Breast epithelium (tissue), 4 donors: ENCODE measurements at regions not wholly inside any gene's neighbourhood (a gene's known extent, or its start where the extent isn't known, plus 50 kb on each side); places are given as distances from the start of the nearest gene placed in this dataset.

Experiments
- DNase-seq, 2 donors: peaks; one replicate each; pipeline ENCODE4 v3.0.0-alpha.2; 2019; ENCODE audit warnings: low spot score in 2 of 2
- H3K27ac ChIP-seq, 2 donors: fragments of 200-600 bp; sonication (generic) in 1 of 2; one replicate each; pipeline ENCODE4 v1.5.1; 2016 to 2019; ENCODE audit warnings: mild to moderate bottlenecking in 1 of 2
- H3K27me3 ChIP-seq, 2 donors: fragments of 200-600 bp; sonication (generic) in 1 of 2; one replicate each; pipeline versions ENCODE4 v1.5.1 to v1.6.0; 2017 to 2019; ENCODE audit warnings: control low read depth in 1 of 2, mild to moderate bottlenecking in 1 of 2
- H3K36me3 ChIP-seq: fragments of 200-600 bp; one replicate; pipeline ENCODE4 v1.5.1; 2019
- H3K4me1 ChIP-seq, 2 donors: fragments of 200-600 bp; sonication (generic); one replicate each; pipeline ENCODE4 v1.5.1; 2016 to 2019; ENCODE audit warnings: control low read depth in 1 of 2
- H3K4me3 ChIP-seq, 3 donors: fragments of 200-600 bp; sonication (generic); 1 replicate in 2 of 3; 2 replicates in 1 of 3; pipeline ENCODE4 v1.5.1; 2016 to 2019; ENCODE audit warnings: mild to moderate bottlenecking in 3 of 3, moderate library complexity in 2 of 3
- H3K9me3 ChIP-seq, 2 donors: fragments of 200-600 bp; sonication (generic) in 1 of 2; one replicate each; pipeline ENCODE4 v1.5.1; 2016 to 2019; ENCODE audit warnings: control low read depth in 1 of 2
- POLR2A ChIP-seq: fragments of 450-650 bp; IDR thresholded peaks from one replicate; pipeline ENCODE4 v1.6.1; 2016; ENCODE audit warnings: antibody characterized with exemption, mild to moderate bottlenecking, moderate library complexity
- POLR2AphosphoS5 ChIP-seq, 3 donors: sonication (generic); formaldehyde crosslinking; IDR thresholded peaks; one replicate each; pipeline ENCODE4 v1.6.1; 2017; ENCODE audit warnings: antibody characterized with exemption in 3 of 3
- intact Hi-C: fragments of 100-400 bp; cut with DNase I; formaldehyde crosslinking; loops from one replicate; pipeline ENCODE4 v1.15.1; 2023; ENCODE audit warnings: low total_unique reads
- TF ChIP-seq, protein P1 (sequence below), 3 donors: fragments of 450-650 bp; IDR thresholded peaks; one replicate each; pipeline ENCODE4 v1.5.1; 2016 to 2017; ENCODE audit warnings: antibody characterized with exemption in 3 of 3, mild to moderate bottlenecking in 3 of 3, moderate library complexity in 3 of 3

DNA sequence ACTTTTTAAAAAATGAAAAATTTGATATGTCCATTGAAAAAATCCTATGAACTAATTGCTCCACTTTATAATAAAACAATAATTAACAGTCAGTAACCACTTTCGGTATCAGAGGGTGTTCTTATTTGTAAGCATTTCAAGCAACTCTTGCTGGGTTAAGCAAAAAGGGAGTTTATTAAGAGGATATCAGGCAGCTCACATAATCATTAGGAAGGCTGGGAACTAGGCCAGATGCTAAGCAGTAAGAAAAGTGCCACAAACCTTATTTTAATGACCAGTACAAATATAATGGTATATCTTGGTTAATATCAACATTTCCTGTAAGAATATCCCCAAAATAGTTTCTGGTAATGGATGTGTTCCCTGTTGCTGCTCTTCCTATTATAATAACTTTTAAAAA, 2618.3 kb upstream of the PCDH20 start:
- Histone ChIP-seq H3K9me3 (no peaks in the 10 kb centered on the region), H3K4me1 (no peaks in the 10 kb centered on the region), H3K36me3 (no peaks in the 10 kb centered on the region), H3K27ac (no peak overlapping the region), H3K27me3 (no peaks in the 10 kb centered on the region), H3K4me3 (no peak overlapping the region)
- TF ChIP-seq POLR2AphosphoS5 (IDR thresholded peaks at IDR 0.05), result no peak
- TF ChIP-seq POLR2A, result no peak
- TF ChIP-seq, protein P1, sequence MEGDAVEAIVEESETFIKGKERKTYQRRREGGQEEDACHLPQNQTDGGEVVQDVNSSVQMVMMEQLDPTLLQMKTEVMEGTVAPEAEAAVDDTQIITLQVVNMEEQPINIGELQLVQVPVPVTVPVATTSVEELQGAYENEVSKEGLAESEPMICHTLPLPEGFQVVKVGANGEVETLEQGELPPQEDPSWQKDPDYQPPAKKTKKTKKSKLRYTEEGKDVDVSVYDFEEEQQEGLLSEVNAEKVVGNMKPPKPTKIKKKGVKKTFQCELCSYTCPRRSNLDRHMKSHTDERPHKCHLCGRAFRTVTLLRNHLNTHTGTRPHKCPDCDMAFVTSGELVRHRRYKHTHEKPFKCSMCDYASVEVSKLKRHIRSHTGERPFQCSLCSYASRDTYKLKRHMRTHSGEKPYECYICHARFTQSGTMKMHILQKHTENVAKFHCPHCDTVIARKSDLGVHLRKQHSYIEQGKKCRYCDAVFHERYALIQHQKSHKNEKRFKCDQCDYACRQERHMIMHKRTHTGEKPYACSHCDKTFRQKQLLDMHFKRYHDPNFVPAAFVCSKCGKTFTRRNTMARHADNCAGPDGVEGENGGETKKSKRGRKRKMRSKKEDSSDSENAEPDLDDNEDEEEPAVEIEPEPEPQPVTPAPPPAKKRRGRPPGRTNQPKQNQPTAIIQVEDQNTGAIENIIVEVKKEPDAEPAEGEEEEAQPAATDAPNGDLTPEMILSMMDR (IDR thresholded peaks at IDR 0.05), result no peak
- no peak for DNase-seq
- intact Hi-C loops, result loop anchor here (2.0 kb wide), 1 partner anchor 33 kb away; no protein-coding TSS in a partner anchor

- no peak for DNase-seq
- TF ChIP-seq POLR2AphosphoS5 (IDR thresholded peaks at IDR 0.05) (no peak), POLR2A (no peak)
- TF ChIP-seq, protein P1 (IDR thresholded peaks at IDR 0.05), result no peak
Measured at GRCh38 chr13:64029343-64030093, 2613.9 kb upstream of the PCDH20 start.

DNA sequence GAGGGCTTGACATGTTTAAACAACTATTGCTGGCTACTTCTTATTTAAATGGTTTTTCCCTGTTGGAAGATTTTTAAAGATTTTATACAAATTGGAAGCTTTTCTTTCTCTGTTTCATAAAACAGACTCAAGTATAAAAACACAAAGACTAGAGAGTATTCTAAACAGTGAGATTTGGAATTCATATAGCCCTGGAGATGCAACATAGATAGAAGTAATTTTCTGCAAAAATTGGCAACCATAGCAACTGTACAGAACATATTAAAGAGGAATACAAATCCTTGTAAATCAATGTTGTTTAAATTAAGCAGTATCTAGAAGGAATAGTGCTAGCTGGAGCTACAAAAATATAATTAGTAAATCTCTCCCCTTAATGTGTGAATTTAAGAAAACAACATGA, 2612.9 kb upstream of the PCDH20 start:
- Histone ChIP-seq H3K36me3 (no peaks in the 10 kb centered on the region), H3K9me3 (no peaks in the 10 kb centered on the region), H3K4me1 (no peaks in the 10 kb centered on the region), H3K4me3 (no peak overlapping the region), H3K27ac (no peak overlapping the region), H3K27me3 (no peaks in the 10 kb centered on the region)
- no peak for DNase-seq
- intact Hi-C loops, result no loop called here
- TF ChIP-seq, protein P1 (IDR thresholded peaks at IDR 0.05), result no peak
- TF ChIP-seq POLR2AphosphoS5 (IDR thresholded peaks at IDR 0.05), result no peak
- no peak for TF ChIP-seq POLR2A

More at GRCh38 chr13:64029343-64030093, 2613.9 kb upstream of the PCDH20 start:
- Histone ChIP-seq H3K27me3 (no peaks in the 10 kb centered on the region), H3K9me3 (no peaks in the 10 kb centered on the region), H3K4me1 (no peaks in the 10 kb centered on the region), H3K36me3 (no peaks in the 10 kb centered on the region), H3K4me3 (no peak overlapping the region), H3K27ac (no peak overlapping the region)
- intact Hi-C loops, result no loop called here

GRCh38 chr13:64020126-64020525, 2604.5 kb upstream of the PCDH20 start:
- TF ChIP-seq POLR2AphosphoS5 (IDR thresholded peaks at IDR 0.05) (no peak), POLR2A (no peak)
- TF ChIP-seq, protein P1 (IDR thresholded peaks at IDR 0.05), result no peak
- Histone ChIP-seq H3K27me3 (no peaks in the 10 kb centered on the region), H3K4me1 (no peaks in the 10 kb centered on the region), H3K36me3 (no peaks in the 10 kb centered on the region), H3K9me3 (no peaks in the 10 kb centered on the region), H3K4me3 (no peak overlapping the region), H3K27ac (no peak overlapping the region)
- DNase-seq, result no peak
- intact Hi-C loops, result no loop called here

DNA sequence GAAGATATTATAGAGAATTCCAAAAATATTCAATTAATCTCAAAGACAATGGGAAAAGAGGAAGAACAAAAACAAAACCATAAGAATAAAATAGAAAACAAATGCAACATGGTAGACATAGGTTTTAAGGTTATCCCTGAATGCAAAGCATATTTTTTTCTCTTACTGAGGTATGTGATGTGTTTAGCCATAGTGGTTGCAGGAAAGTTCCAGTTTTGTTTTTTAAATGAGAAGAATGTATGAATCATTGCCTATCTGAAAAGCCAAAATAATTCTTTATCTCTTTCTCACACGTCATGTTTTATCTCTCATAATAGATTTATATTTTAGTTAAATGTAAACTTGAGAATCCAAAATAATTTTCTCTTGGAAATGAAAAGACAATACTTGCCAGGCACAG, 2591.7 kb upstream of the PCDH20 start:
- Histone ChIP-seq H3K9me3 (no peaks in the 10 kb centered on the region), H3K27ac (no peak overlapping the region), H3K36me3 (no peaks in the 10 kb centered on the region), H3K4me3 (no peak overlapping the region), H3K4me1 (no peaks in the 10 kb centered on the region), H3K27me3 (no peaks in the 10 kb centered on the region)
- no peak for TF ChIP-seq POLR2A
- TF ChIP-seq, protein P1 (IDR thresholded peaks at IDR 0.05), result no peak
- TF ChIP-seq POLR2AphosphoS5 (IDR thresholded peaks at IDR 0.05), result no peak
- DNase-seq, result no peak
- intact Hi-C loops, result no loop called here
